SJSA1 (cell line): ENCODE measurements at regions not wholly inside any gene's neighbourhood (a gene's known extent, or its start where the extent isn't known, plus 50 kb on each side); places are given as distances from the start of the nearest gene placed in this dataset.
"Not testable (repeated sequence)": the region's sequence is repeated elsewhere in the genome, so short reads cannot be mapped to it uniquely, and the experiment has no call there.

Experiments used
- DNase-seq, 2 experiments: peaks; one replicate each; pipeline ENCODE4 v3.0.0-alpha.2; 2015 to 2020; ENCODE audit warnings: low spot score in 2 of 2, low read depth in 1 of 2
- H3K27ac ChIP-seq: fragments of 250-450 bp; sonication (Bioruptor Pico); 2 replicates; pipeline ENCODE4 v1.5.1; 2020; ENCODE audit warnings: mild to moderate bottlenecking, moderate library complexity
- H3K27me3 ChIP-seq: fragments of 250-450 bp; sonication (Bioruptor Pico); replicated peaks from 2 replicates; pipeline ENCODE4 v1.5.1; 2020; ENCODE audit warnings: mild to moderate bottlenecking, moderate library complexity
- H3K36me3 ChIP-seq: fragments of 250-450 bp; sonication (Bioruptor Pico); 2 replicates; pipeline ENCODE4 v1.5.1; 2020; ENCODE audit warnings: mild to moderate bottlenecking
- H3K4me1 ChIP-seq: fragments of 250-450 bp; sonication (Bioruptor Pico); replicated peaks from 2 replicates; pipeline ENCODE4 v1.6.1; 2021; ENCODE audit warnings: mild to moderate bottlenecking
- H3K4me3 ChIP-seq: fragments of 250-450 bp; sonication (Bioruptor Pico); 2 replicates; pipeline ENCODE4 v1.5.1; 2020; ENCODE audit warnings: mild to moderate bottlenecking
- H3K9me3 ChIP-seq: fragments of 250-450 bp; sonication (Bioruptor Pico); replicated peaks from 2 replicates; pipeline ENCODE4 v1.5.1; 2020; ENCODE audit warnings: mild to moderate bottlenecking

DNA sequence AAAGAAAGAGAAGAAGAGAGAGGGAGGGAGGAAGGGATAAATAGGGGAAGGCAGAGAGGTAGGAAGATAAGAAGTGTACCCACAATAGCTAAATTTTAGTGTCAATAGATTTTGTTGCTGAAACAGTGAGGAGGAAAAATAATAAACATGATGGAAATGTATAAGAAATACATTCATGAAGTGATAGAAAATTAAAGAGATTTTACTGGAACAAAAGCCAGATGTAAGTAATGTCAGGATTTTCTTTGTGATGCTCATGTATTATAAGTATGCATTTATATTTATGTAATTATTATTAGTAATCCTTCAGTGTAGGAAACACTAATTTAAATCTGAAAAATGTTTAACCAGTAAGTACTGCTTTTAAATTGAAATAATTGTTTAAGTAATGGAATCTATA, 1125.2 kb upstream of the FANCL start:
- Histone ChIP-seq H3K27ac (no peak overlapping the region), H3K27me3 (no peaks in the 10 kb centered on the region; the same call in 1 of the 2 replicates), H3K4me1 (no peaks in the 10 kb centered on the region), H3K9me3 (no peaks in the 10 kb centered on the region; the same call in 1 of the 2 replicates), H3K4me3 (no peak overlapping the region), H3K36me3 (no peaks in the 10 kb centered on the region)
- no peak for DNase-seq

- Histone ChIP-seq H3K27me3 (no peaks in the 10 kb centered on the region; the same call in 1 of the 2 replicates), H3K4me1 (no peaks in the 10 kb centered on the region), H3K36me3 (no peaks in the 10 kb centered on the region), H3K4me3 (no peak overlapping the region), H3K27ac (no peak overlapping the region), H3K9me3 (no peaks in the 10 kb centered on the region)
- DNase-seq, result no peak
These were observed 1113.4 kb upstream of the FANCL start for GRCh38 chr2:59354498-59354897.

DNA sequence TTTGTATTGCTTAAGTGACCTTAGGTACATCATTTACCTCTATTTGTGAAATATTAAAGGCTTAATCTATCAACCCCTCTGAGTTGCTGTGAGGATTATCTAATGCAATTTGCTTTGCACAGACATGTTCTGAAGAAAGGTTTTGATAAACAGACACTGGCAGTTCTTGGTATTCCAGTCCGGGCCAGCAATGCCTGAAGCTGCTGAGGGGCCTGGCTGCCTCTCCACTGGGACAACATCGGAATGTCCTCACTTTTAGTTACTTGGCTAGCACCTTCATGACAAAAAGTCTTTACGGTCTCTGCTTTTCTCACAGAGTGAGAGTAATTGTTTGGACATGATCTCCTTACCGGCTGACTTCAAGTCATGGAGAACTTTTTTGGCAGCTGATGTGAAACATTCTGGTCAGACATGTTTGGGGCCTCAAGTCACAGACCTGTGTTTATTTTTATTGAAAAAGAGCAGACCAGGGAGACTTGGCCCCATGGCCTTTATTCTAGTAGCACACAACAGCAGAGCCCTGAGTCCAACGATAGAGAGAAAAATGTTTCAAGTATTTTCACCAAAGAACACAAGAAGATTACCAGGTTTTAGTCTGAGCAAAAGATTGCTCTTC, 1112.3 kb upstream of the FANCL start:
- no peak overlapping the region for H3K4me3 ChIP-seq
- H3K27ac ChIP-seq, result no peak overlapping the region
- no peaks in the 10 kb centered on the region for H3K4me1 ChIP-seq
- no peaks in the 10 kb centered on the region for H3K36me3 ChIP-seq
- H3K9me3 ChIP-seq, result no peaks in the 10 kb centered on the region
- no peak for DNase-seq
- H3K27me3 ChIP-seq, result no peaks in the 10 kb centered on the region; the same call in 1 of the 2 replicates

GRCh38 chr2:59342166-59342565, 1101.0 kb upstream of the FANCL start:
- H3K4me3 ChIP-seq, result no peak overlapping the region
- no peaks in the 10 kb centered on the region for H3K27me3 ChIP-seq
- no peak for DNase-seq
- no peak overlapping the region for H3K27ac ChIP-seq
- no peaks in the 10 kb centered on the region for H3K9me3 ChIP-seq
- no peaks in the 10 kb centered on the region for H3K4me1 ChIP-seq
- H3K36me3 ChIP-seq, result no peaks in the 10 kb centered on the region

GRCh38 chr2:59339837-59340207, 1098.7 kb upstream of the FANCL start:
- Histone ChIP-seq H3K9me3 (no peaks in the 10 kb centered on the region), H3K27ac (no peak overlapping the region)

DNA sequence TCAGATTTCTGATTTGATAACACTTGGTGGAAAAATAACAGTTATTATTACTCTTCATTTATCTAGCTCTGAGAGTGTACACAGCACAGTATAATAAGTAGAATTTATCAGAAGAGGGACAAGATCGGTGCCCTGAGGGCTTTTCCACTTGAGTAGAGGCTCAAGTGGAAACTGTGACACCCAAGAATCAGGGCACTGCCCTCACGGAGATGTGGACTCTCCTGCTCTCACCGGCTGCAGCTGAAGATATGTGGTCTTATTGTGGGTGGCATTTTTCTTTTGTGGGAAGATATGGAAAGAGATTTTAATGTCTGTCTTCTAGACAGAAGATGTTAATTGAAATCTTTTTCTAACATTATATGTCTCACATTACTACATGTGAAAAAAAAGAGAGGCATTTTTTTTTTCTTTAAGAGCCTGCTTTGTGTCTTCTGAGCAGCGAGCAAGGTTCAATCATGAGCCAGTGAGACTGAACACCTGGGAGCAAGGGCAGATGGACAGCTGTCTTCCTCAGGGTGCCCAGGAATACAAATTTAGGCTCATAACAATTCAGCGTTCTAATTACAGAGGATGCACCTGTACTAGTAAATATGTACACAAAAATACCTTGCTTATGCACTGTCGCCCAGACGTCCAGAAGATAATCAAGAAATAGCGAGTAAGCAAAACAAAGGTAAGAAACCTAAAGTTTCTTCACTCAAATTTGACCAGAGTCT, 1098.2 kb upstream of the FANCL start:
- Histone ChIP-seq H3K27me3 (no peaks in the 10 kb centered on the region), H3K4me3 (no peak overlapping the region), H3K9me3 (no peaks in the 10 kb centered on the region), H3K27ac (no peak overlapping the region), H3K4me1 (no peaks in the 10 kb centered on the region), H3K36me3 (no peaks in the 10 kb centered on the region)
- no peak for DNase-seq

More at GRCh38 chr2:59339837-59340207, 1098.7 kb upstream of the FANCL start:
- Histone ChIP-seq H3K27me3 (no peaks in the 10 kb centered on the region), H3K4me1 (no peaks in the 10 kb centered on the region), H3K4me3 (no peak overlapping the region), H3K36me3 (no peaks in the 10 kb centered on the region)
- DNase-seq, result no peak

GRCh38 chr2:59333007-59333406, 1091.9 kb upstream of the FANCL start:
- H3K4me1 ChIP-seq, result no peaks in the 10 kb centered on the region
- no peak for DNase-seq
- no peaks in the 10 kb centered on the region for H3K36me3 ChIP-seq
- H3K27me3 ChIP-seq, result no peaks in the 10 kb centered on the region
- no peaks in the 10 kb centered on the region for H3K9me3 ChIP-seq
- H3K4me3 ChIP-seq, result no peak overlapping the region
- no peak overlapping the region for H3K27ac ChIP-seq

DNA sequence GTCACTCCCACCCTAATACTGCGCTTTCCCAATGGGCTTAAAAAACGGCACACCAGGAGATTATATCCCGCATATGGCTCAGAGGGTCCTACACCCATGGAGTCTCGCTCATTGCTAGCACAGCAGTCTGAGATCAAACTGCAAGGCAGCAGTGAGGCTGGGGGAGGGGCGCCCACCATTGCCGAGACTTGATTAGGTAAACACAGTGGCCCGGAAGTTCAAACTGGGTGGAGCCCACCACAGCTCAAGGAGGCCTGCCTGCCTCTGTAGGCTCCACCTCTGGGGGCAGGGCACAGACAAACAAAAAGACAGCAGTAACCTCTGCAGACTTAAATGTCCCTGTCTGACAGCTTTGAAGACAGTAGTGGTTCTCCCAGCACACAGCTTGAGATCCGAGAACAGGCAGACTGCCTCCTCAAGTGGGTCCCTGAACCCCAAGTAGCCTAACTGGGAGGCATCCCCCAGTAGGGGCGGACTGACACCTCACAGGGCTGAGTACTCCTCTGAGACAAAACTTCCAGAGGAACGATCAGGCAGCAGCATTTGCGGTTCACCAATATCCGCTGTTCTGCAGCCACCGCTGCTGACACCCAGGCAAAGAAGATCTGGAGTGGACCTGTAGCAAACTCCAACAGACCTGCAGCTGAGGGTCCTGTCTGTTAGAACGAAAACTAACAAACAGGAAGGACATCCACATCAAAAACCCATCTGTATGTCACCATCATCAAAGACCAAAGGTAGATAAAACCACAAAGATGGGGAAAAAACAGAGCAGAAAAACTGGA, 1085.6 kb upstream of the FANCL start:
- DNase-seq, H3K9me3 ChIP-seq, H3K4me3 ChIP-seq, H3K4me1 ChIP-seq, H3K27ac ChIP-seq, H3K36me3 ChIP-seq, H3K27me3 ChIP-seq: not testable (repeated sequence)

GRCh38 chr2:59322870-59323269, 1081.7 kb upstream of the FANCL start:
- Histone ChIP-seq H3K27me3 (no peaks in the 10 kb centered on the region), H3K36me3 (no peaks in the 10 kb centered on the region)
- no peak for DNase-seq

DNA sequence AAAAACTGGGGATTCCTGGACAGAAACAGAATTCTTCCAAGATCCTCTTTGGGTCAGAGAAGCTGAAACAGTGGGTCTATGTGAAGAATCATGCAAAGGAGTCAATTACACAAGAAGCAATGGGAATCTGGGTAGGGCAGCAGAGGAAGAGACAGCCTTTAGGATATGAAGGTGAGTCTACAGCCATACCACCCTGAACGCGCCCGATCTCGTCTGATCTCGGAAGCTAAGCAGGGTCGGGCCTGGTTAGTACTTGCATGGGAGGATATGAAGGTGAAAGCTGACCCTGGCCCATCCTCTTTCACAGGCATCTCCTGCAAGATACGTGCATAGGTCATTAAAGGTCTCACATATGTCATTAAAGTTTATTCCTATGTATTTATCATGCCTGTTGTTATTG, 1080.9 kb upstream of the FANCL start:
- H3K9me3 ChIP-seq, result no peaks in the 10 kb centered on the region
- H3K27me3 ChIP-seq, result no peaks in the 10 kb centered on the region
- no peaks in the 10 kb centered on the region for H3K36me3 ChIP-seq
- H3K4me3 ChIP-seq, result no peak overlapping the region
- no peak overlapping the region for H3K27ac ChIP-seq
- H3K4me1 ChIP-seq, result no peaks in the 10 kb centered on the region
- DNase-seq, result no peak

More at GRCh38 chr2:59322870-59323269, 1081.7 kb upstream of the FANCL start:
- no peaks in the 10 kb centered on the region for H3K4me1 ChIP-seq
- no peak overlapping the region for H3K4me3 ChIP-seq
- H3K9me3 ChIP-seq, result no peaks in the 10 kb centered on the region
- no peak overlapping the region for H3K27ac ChIP-seq

GRCh38 chr2:59314031-59314766, 1073.1 kb upstream of the FANCL start:
- DNase-seq, result no peak
- no peak overlapping the region for H3K27ac ChIP-seq
- no peaks in the 10 kb centered on the region for H3K27me3 ChIP-seq
- no peaks in the 10 kb centered on the region for H3K4me1 ChIP-seq
- no peaks in the 10 kb centered on the region for H3K9me3 ChIP-seq
- no peak overlapping the region for H3K4me3 ChIP-seq
- H3K36me3 ChIP-seq, result no peaks in the 10 kb centered on the region

- Histone ChIP-seq H3K36me3 (no peaks in the 10 kb centered on the region), H3K9me3 (no peaks in the 10 kb centered on the region), H3K27me3 (no peaks in the 10 kb centered on the region), H3K4me3 (no peak overlapping the region), H3K4me1 (no peaks in the 10 kb centered on the region), H3K27ac (no peak overlapping the region)
- DNase-seq, result no peak
These were observed 1072.1 kb upstream of the FANCL start for GRCh38 chr2:59312967-59313940.

GRCh38 chr2:59312029-59312428, 1070.9 kb upstream of the FANCL start:
- DNase-seq, result no peak
- Histone ChIP-seq H3K27ac (no peak overlapping the region), H3K9me3 (no peaks in the 10 kb centered on the region), H3K36me3 (no peaks in the 10 kb centered on the region), H3K4me3 (no peak overlapping the region), H3K27me3 (no peaks in the 10 kb centered on the region), H3K4me1 (no peaks in the 10 kb centered on the region)
